Activated CD8-positive, alpha-beta T cell treated with anti-CD3 and anti-CD28 coated beads, Interleukin-2, amount 10 ng/mL, durations not matched to agents 7 days and 5 days (primary cell): ENCODE measurements at regions not wholly inside any gene's neighbourhood (a gene's known extent, or its start where the extent isn't known, plus 50 kb on each side); places are given as distances from the start of the nearest gene placed in this dataset.

ENCODE experiments used
- ATAC-seq: fragments of 150-1000 bp; cut with Tn5 transposase; one replicate; pipeline ENCODE4 v1.10.0; 2021; ENCODE audit warnings: moderate library complexity
- CTCF ChIA-PET: fragments of 350-600 bp; sonication (Branson Sonifier 250); formaldehyde crosslinking; loops from one replicate; lab custom pipeline; 2021; ENCODE audit warnings: antibody characterized with exemption; lab: Charles Lee
- POLR2A ChIA-PET: fragments of 350-600 bp; sonication (Branson Sonifier 250); formaldehyde crosslinking; loops from one replicate; lab custom pipeline; 2021; ENCODE audit warnings: antibody characterized with exemption; lab: Charles Lee
- DNase-seq: peaks from one replicate; pipeline ENCODE4 v3.0.0-alpha.2; 2020
- H3K27ac Mint-ChIP-seq: one replicate; pipeline ENCODE4 v1.8.0; 2021; ENCODE audit warnings: mild to moderate bottlenecking, mixed read lengths
- H3K27me3 Mint-ChIP-seq: one replicate; pipeline ENCODE4 v1.8.0; 2021; ENCODE audit warnings: low read depth, mixed read lengths
- H3K36me3 Mint-ChIP-seq: one replicate; pipeline ENCODE4 v1.8.0; 2021; ENCODE audit warnings: low read depth, mixed read lengths
- H3K4me1 Mint-ChIP-seq: one replicate; pipeline ENCODE4 v1.8.0; 2021; ENCODE audit warnings: low read depth, mixed read lengths
- H3K4me3 Mint-ChIP-seq: one replicate; pipeline ENCODE4 v1.8.0; 2021; ENCODE audit warnings: mild to moderate bottlenecking, mixed read lengths
- H3K9me3 Mint-ChIP-seq: one replicate; pipeline ENCODE4 v1.8.0; 2022; ENCODE audit warnings: mixed read lengths; ENCODE audit not compliant: insufficient read depth

DNA sequence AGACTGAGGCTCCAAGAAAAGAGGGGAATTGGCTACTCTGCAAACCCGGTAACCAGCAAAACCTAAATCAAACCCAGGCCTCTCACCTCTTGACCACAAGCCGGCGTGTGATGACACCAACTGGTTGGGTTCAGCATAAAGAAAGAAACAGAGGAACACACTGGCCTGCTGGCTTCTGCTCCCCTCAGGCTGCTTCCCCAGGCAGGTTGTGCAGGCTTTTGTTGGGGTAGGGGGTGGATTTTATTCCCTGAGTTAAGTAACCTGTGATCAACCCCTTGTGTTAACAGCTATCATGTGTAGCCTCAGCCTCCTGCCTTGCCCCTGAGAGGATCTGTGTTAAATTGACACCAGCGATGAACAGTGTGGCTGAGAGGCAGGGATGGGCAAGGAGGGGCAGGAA lies 111.6 kb upstream of the ZBTB40 start:
- Mint-ChIP-seq H3K4me1 (no peaks in the 10 kb centered on the region), H3K27ac (no peak overlapping the region), H3K4me3 (no peak overlapping the region), H3K9me3 (no peaks in the 10 kb centered on the region), H3K36me3 (no peaks in the 10 kb centered on the region), H3K27me3 (peaks cover 22% of the 10 kb centered on the region)
- CTCF ChIA-PET = no interaction called here
- no peak for DNase-seq
- ATAC-seq = no peak
- POLR2A ChIA-PET = no interaction called here

DNA sequence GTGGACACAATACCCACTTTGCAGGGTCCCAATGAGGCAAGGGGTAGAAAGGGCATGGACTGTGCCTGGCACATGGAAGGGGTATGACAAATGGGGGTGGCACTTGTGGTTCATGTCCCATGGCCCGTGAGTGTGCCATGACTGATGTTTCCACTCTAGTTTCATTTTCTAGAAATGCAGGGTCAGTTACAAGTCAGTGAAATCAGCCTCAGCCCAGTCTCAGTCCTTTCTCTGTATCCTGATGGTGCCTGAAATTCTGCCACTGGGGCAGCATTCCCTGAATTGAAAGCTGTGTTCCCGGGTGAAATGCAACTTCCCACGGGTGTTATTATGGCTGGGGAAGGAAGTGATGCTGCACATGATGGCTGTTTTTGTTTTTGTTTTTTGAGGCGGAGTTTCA lies 110.8 kb upstream of the ZBTB40 start:
- Mint-ChIP-seq H3K4me1 (no peaks in the 10 kb centered on the region), H3K9me3 (no peaks in the 10 kb centered on the region), H3K27ac (no peak overlapping the region), H3K4me3 (no peak overlapping the region), H3K36me3 (no peaks in the 10 kb centered on the region), H3K27me3 (peaks cover 22% of the 10 kb centered on the region)
- POLR2A ChIA-PET = no interaction called here
- CTCF ChIA-PET = no interaction called here
- DNase-seq (no peak), ATAC-seq (no peak)

DNA sequence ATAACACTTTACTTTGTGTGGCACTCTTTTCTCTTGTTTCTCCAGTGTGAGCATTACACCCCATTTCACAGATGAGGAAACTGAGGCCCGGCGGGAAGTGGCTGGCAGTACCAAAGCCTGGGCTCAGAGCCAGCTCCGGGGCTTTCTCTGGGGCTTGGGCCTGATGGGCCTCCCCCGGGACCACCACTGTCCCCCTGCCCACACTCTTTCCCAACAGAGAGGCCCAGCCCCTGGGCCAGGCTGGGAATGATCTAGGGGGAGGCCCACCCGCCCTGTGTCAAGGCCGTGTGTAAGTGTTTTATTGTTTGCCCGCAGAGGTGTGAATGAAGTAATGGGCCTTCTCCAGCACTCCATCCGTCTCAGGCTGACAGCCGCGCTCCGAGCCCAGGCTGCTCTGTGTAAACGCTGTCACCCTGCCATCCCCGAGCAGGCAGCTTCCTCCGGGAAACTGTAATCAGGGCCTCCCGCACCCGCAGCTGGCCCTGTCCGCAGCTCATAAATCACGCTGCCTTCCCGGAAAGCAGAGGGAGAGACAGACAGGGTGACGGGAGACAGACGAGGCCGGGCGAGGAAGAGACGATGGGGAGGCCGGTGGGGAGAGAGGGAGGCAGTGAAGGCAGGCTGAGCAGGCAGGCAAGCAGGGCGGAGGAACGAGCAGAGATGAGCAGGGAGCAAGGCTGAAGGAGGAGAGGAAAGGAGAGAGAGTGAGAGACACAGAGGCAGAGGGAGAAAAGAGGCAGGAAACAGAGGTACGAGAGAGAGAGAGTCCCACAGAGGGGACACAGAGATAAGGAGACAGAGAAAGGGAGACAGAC lies 109.7 kb upstream of the ZBTB40 start:
- DNase-seq = no peak

DNA sequence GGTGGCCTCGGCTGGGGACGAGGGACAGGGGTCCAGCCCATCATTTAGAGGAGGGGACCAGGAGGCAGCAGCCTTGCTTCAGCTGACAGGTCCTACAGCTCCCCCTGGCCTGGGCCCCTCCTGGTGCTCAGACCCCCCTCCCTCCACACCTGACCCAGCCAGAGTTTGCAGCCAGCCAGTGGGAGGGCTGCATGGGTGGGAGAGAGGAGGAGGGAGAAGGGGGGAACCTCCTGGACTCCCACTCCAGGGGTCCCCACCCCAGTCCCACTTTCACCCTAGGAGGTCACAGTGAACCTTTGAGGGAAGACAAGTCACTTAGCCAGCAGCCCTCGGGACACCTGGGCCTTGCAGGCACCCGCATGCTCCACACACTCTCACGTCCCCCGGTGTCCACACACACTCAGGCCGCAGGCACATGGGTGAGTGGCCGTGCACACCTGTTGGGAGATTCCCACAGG lies 108.9 kb upstream of the ZBTB40 start:
- CTCF ChIA-PET = no interaction called here
- POLR2A ChIA-PET = no interaction called here
- Mint-ChIP-seq H3K4me3 (no peak overlapping the region), H3K36me3 (no peaks in the 10 kb centered on the region), H3K27ac (no peak overlapping the region), H3K9me3 (no peaks in the 10 kb centered on the region), H3K4me1 (no peaks in the 10 kb centered on the region), H3K27me3 (peaks cover 25% of the 10 kb centered on the region)
- DNase-seq = no peak
- no peak for ATAC-seq

More for the DNA sequence above, 109.7 kb upstream of the ZBTB40 start:
- H3K27ac Mint-ChIP-seq = no peak overlapping the region
- no peak for ATAC-seq
- H3K4me3 Mint-ChIP-seq = no peak overlapping the region
- H3K27me3 Mint-ChIP-seq = peaks cover 22% of the 10 kb centered on the region
- ChIA-PET POLR2A (no interaction called here), CTCF (no interaction called here)
- H3K9me3 Mint-ChIP-seq = no peaks in the 10 kb centered on the region
- H3K36me3 Mint-ChIP-seq = no peaks in the 10 kb centered on the region
- H3K4me1 Mint-ChIP-seq = no peaks in the 10 kb centered on the region

DNA sequence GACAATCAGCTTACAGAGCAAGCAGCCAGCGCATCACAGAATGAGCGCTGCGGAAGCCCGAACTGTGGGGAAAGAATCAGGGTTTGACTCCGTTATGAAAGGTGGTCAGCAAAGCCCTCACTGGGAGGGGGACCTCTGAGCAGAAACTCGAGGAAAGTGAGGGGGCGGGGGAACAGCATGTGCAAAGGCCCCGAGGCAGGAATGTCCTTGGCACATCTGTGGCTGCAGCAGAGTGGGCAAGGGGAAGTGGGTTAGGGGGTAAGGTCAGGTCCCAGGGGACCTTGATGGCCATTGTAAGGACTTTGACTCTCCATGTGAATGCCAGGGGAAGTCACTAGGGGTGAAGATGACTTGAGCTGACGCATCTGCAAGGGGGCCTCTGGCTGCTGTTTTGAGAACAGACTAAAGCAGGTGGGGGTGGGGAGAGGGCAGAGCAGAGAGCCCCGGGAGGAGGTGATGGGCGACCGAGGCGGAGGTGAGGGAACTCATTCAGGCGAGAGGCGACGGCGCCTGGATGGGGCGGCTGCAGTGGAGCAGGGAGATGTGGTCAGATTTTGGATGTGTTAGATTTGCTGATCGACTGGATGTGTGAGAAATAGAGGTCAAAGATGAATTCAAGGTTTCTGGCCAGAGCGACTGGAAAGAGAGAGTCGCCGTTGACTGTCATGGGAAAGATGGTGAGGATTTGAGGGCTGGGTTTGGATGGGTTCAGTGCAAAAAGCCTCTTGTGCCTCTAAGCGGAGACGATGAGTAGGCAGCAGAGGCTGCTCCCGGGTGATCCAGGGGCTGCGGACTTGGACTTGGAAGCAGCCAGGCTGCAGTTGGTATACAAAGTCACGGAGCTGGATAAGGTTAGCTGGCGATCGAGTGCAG lies 108.0 kb upstream of the ZBTB40 start:
- Mint-ChIP-seq H3K9me3 (no peaks in the 10 kb centered on the region), H3K36me3 (no peaks in the 10 kb centered on the region), H3K27ac (no peak overlapping the region), H3K27me3 (peaks cover 33% of the 10 kb centered on the region), H3K4me1 (peaks cover 2% of the 10 kb centered on the region), H3K4me3 (no peak overlapping the region)
- DNase-seq (no peak), ATAC-seq (no peak)
- POLR2A ChIA-PET = no interaction called here
- CTCF ChIA-PET = no interaction called here

DNA sequence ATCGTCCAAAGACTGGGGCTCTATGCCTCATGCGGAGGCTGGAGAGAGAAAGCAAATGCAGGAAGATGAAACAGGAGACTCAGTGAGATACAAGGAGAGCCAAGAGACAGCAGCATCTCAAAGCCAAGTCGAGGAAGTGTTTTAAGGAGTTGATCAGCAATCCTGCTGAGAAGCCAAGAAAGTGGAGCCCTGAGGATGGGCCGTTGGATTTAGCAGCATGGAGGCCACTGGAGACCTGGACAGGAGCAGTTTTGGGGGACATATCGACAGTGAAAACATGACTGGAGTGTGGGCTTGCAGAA lies 107.4 kb upstream of the ZBTB40 start:
- peaks cover 35% of the 10 kb centered on the region for H3K27me3 Mint-ChIP-seq
- ATAC-seq (no peak), DNase-seq (no peak)
- H3K4me1 Mint-ChIP-seq = peaks cover 2% of the 10 kb centered on the region
- ChIA-PET POLR2A (interaction anchor here (0.7 kb wide), 1 partner anchor 128 kb away, joined by 3 read pairs; no protein-coding TSS in a partner anchor), CTCF (no interaction called here)
- H3K4me3 Mint-ChIP-seq = no peak overlapping the region
- no peak overlapping the region for H3K27ac Mint-ChIP-seq
- no peaks in the 10 kb centered on the region for H3K36me3 Mint-ChIP-seq
- H3K9me3 Mint-ChIP-seq = no peaks in the 10 kb centered on the region

DNA sequence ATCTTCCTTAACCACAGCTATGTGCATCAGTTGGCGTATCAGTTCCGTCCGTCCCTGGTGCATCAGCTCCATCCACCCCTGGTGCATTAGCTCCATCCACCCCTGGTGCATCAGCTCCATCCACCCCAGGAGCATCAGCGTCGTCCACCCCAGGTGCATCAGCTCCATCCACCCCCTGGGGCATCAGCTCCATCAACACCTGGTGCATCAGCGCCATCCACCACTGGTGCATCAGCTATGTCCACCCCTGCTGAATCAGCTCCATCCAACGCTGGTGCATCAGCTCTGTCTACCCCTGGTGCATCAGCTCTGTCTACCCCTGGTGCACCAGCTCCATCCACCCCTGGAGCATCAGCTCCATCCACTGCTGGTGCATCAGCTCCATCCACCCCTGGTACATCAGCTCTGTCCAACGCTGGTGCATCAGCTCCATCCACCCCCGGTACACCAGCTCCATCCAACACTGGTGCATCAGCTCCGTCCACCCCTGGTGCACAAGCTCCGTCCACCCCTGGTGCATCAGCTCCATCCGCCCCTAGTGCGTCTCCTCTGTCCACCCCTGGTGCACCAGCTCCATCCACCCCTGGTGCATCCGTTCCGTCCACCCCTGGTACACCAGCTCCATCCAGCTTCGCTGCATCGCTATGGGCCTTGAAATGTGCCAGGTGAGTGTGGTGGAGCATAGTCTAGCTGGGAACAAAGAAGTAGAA lies 106.6 kb upstream of the ZBTB40 start:
- Mint-ChIP-seq H3K9me3 (no peaks in the 10 kb centered on the region), H3K27ac (no peak overlapping the region), H3K4me1 (peaks cover 2% of the 10 kb centered on the region), H3K27me3 (peaks cover 40% of the 10 kb centered on the region), H3K36me3 (no peaks in the 10 kb centered on the region), H3K4me3 (no peak overlapping the region)
- no peak for DNase-seq
- POLR2A ChIA-PET = interaction anchor here (0.7 kb wide), 1 partner anchor 129 kb away, joined by 3 read pairs; no protein-coding TSS in a partner anchor
- CTCF ChIA-PET = interaction anchor here (0.6 kb wide), 1 partner anchor 17 kb away, joined by 3 read pairs; no protein-coding TSS in a partner anchor
- ATAC-seq = no peak

DNA sequence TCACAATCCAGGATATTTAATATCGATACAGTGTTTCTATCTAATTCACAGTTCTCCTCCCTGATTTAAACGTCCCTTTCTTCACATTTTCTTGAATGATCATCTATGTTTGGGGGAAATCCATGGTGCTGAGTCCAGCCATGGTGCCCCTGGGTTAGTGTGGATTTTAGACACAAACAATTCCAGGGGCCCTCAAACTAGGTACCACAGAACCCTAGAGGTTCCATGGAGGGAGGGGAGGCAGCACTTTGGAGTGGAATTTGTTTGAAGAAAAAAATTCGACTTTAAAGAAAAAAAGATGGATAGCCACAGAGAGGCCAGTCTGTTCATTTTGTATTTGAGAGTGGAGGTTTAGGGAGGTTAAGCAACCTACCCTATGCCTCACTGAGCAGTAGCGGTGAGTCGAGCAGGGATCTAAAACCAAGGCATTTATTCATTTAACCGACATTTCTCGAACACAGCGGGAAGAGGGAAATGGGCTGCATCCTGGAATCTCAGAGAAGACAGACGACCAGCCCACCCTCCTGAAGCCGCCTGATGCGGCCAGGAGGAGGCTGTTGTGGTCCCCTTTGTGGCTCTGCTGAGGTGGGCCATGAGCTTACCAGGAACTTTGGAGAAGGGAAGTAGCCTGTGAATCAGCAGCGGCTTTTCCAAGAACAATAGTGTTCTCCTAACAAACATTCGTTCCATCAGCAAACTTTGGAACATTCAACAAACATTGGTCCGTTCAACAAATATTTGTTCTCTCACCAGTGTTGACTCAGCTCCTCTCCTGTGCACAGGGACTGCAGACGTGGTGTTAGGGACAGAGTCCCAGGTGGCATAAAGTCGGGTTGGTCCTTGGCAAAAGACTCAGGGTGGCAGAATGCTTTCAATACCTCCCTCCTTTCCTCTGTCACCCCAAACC lies 103.5 kb upstream of the ZBTB40 start:
- CTCF ChIA-PET = no interaction called here

DNA sequence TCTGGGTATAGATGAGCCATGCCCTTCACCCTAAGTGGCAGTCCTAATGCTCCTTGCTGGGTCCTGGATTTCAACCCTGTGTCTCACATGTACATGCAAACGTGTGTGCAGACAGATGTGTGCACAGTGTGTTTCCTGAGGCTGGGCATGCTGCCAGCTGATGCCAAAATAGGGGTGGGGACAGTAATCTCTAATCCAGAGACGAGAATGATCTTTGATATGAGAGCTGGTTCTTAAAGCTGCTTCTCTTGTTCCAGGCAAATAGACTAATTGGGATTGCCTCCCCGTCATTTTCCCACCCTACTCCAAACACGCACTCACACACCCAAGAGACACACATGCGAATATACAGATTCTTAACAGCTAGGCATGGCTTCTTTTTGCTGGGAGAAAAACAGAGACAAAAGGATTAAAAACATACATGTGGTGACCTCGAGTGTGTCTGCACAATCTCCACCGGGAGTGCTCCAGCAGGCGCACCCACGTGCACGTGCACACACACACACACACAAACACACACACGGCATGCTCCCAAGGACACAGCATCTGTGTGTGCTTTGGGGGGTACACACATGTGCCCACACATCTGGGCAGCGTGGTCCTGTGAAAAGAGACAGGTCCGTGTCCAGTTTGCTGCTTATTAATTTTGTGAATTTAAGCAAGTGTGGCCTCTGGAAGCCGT lies 102.1 kb upstream of the ZBTB40 start:
- H3K4me1 Mint-ChIP-seq = peaks cover 2% of the 10 kb centered on the region
- peaks cover 42% of the 10 kb centered on the region for H3K27me3 Mint-ChIP-seq
- no peaks in the 10 kb centered on the region for H3K36me3 Mint-ChIP-seq
- H3K4me3 Mint-ChIP-seq = no peak overlapping the region
- DNase-seq = no peak
- ChIA-PET POLR2A (no interaction called here), CTCF (no interaction called here)
- H3K9me3 Mint-ChIP-seq = no peaks in the 10 kb centered on the region
- H3K27ac Mint-ChIP-seq = no peak overlapping the region
- no peak for ATAC-seq

More for the DNA sequence above, 103.5 kb upstream of the ZBTB40 start:
- no peaks in the 10 kb centered on the region for H3K9me3 Mint-ChIP-seq
- POLR2A ChIA-PET = no interaction called here
- H3K27me3 Mint-ChIP-seq = peaks cover 49% of the 10 kb centered on the region
- H3K4me3 Mint-ChIP-seq = no peak overlapping the region
- DNase-seq (no peak), ATAC-seq (no peak)
- no peaks in the 10 kb centered on the region for H3K36me3 Mint-ChIP-seq
- H3K4me1 Mint-ChIP-seq = peaks cover 2% of the 10 kb centered on the region
- H3K27ac Mint-ChIP-seq = no peak overlapping the region

DNA sequence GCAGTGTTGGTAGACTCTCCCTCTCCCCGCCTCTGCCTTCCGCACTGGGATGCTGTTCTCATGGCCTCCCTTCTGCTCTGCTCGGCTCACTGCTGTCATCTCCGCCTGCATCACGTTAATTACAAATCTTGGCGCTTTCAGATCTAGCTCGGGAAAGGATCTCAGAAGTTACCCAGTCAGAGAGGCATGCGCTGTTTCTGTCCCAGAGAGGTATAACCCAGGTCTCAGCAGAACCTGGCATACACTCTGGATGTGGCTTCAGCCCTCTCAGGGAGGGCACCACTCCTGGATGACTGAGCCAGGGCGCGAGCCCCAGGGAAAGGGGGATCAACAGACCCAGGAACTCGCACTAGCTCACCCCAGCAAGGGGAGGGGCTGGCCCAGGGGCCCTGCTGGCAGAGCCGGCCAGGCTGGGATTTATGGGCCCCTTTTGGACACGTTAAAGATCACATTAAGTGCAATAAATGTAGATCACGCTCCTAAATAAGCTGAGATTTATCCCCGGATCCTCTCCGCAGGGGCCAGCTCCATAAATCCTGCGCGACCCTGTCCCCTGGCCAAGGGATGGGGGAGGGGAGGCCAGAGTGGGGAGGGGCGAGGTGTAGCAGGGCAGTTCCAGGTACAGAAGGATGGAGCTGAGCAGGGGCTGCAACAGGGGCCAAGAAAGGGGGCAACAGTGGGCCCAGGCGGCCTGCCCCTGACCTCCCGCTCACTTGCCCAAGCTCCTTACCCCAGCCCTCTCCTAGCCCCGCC lies 101.3 kb upstream of the ZBTB40 start:
- POLR2A ChIA-PET = no interaction called here
- peaks cover 40% of the 10 kb centered on the region for H3K27me3 Mint-ChIP-seq
- no peaks in the 10 kb centered on the region for H3K36me3 Mint-ChIP-seq
- H3K9me3 Mint-ChIP-seq = no peaks in the 10 kb centered on the region
- H3K4me3 Mint-ChIP-seq = no peak overlapping the region
- no peak overlapping the region for H3K27ac Mint-ChIP-seq
- no peak for ATAC-seq
- peaks cover 2% of the 10 kb centered on the region for H3K4me1 Mint-ChIP-seq
- CTCF ChIA-PET = no interaction called here
- no peak for DNase-seq
